Stimulated activated CD4-positive, alpha-beta T cell treated with anti-CD3 and anti-CD28 coated beads, Interleukin-4, amount 100 ng/mL, for 48 hours (primary cell): ENCODE measurements at regions not wholly inside any gene's neighbourhood (a gene's known extent, or its start where the extent isn't known, plus 50 kb on each side); places are given as distances from the start of the nearest gene placed in this dataset.

Experiments used
- DNase-seq, 2 donors: peaks; one replicate each; pipeline ENCODE4 v3.0.0-alpha.2; 2020; ENCODE audit warnings: low read depth in 2 of 2

GRCh38 chr2:52940101-52940500 is 827.5 kb upstream of the CHAC2 start:
- DNase-seq, result no peak

- DNase-seq, result no peak
Measured at GRCh38 chr2:52939250-52939649, 828.4 kb upstream of the CHAC2 start.

- DNase-seq, result no peak
Measured at GRCh38 chr2:52936029-52936428, 831.6 kb upstream of the CHAC2 start.

GRCh38 chr2:52934920-52935640 is 832.5 kb upstream of the CHAC2 start:
- no peak for DNase-seq

- no peak for DNase-seq
Measured at GRCh38 chr2:52934323-52934898, 833.2 kb upstream of the CHAC2 start.

- no peak for DNase-seq
Measured at GRCh38 chr2:52933878-52934277, 833.7 kb upstream of the CHAC2 start.

GRCh38 chr2:52931660-52932059 is 835.9 kb upstream of the CHAC2 start:
- no peak for DNase-seq

- no peak for DNase-seq
Measured at GRCh38 chr2:52929412-52929811, 838.2 kb upstream of the CHAC2 start.

GRCh38 chr2:52919673-52920072 is 847.9 kb upstream of the CHAC2 start:
- DNase-seq, result no peak

GRCh38 chr2:52918551-52918950 is 849.1 kb upstream of the CHAC2 start:
- DNase-seq, result no peak

GRCh38 chr2:52916981-52917380 is 850.6 kb upstream of the CHAC2 start:
- DNase-seq, result no peak

- no peak for DNase-seq
Measured at GRCh38 chr2:52904355-52904891, 863.2 kb upstream of the CHAC2 start.

- DNase-seq, result no peak
Measured at GRCh38 chr2:52897511-52898044, 870.0 kb upstream of the CHAC2 start.

- no peak for DNase-seq
Measured at GRCh38 chr2:52895726-52896340, 871.8 kb upstream of the CHAC2 start.

GRCh38 chr2:52886556-52886955 is 881.0 kb upstream of the CHAC2 start:
- DNase-seq, result no peak

- no peak for DNase-seq
Measured at GRCh38 chr2:52884761-52885352, 882.7 kb upstream of the CHAC2 start.

- no peak for DNase-seq
Measured at GRCh38 chr2:52882974-52883373, 884.6 kb upstream of the CHAC2 start.

GRCh38 chr2:52881606-52882005 is 886.0 kb upstream of the CHAC2 start:
- no peak for DNase-seq

GRCh38 chr2:52880872-52881271 is 886.7 kb upstream of the CHAC2 start:
- DNase-seq, result no peak

GRCh38 chr2:52879561-52879960 is 888.0 kb upstream of the CHAC2 start:
- DNase-seq, result no peak

GRCh38 chr2:52877703-52878102 is 889.9 kb upstream of the CHAC2 start:
- DNase-seq, result no peak

- DNase-seq, result no peak
Measured at GRCh38 chr2:52874466-52875106, 893.0 kb upstream of the CHAC2 start.
